ENCODE measurements at regions not wholly inside any gene's neighbourhood (a gene's known extent, or its start where the extent isn't known, plus 50 kb on each side); places are given as distances from the start of the nearest gene placed in this dataset.

DNA sequence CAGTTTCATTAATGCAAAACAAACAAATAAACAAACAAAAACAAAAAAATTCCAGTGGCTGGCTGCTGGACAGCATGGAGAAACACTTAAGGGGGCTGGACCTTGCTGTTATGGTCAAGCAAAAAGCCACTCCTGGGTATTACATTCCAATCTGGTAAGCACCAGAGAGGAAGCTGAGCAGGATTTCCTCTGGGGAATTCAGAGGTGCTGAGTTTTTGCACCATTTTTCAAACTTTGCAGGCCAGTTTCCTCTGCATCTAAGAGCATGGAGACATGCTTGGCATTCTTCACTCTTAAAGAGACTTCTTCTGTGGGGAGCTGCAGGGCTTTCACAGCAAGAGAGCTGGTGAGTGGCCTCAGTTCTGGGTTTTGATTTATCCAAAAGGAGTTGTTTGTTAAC, 84.5 kb downstream of the FZD1 start:
- no peak for TF ChIP-seq POLR2A (IDR thresholded peaks at IDR 0.05)
- TF ChIP-seq, protein P1, sequence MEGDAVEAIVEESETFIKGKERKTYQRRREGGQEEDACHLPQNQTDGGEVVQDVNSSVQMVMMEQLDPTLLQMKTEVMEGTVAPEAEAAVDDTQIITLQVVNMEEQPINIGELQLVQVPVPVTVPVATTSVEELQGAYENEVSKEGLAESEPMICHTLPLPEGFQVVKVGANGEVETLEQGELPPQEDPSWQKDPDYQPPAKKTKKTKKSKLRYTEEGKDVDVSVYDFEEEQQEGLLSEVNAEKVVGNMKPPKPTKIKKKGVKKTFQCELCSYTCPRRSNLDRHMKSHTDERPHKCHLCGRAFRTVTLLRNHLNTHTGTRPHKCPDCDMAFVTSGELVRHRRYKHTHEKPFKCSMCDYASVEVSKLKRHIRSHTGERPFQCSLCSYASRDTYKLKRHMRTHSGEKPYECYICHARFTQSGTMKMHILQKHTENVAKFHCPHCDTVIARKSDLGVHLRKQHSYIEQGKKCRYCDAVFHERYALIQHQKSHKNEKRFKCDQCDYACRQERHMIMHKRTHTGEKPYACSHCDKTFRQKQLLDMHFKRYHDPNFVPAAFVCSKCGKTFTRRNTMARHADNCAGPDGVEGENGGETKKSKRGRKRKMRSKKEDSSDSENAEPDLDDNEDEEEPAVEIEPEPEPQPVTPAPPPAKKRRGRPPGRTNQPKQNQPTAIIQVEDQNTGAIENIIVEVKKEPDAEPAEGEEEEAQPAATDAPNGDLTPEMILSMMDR (IDR thresholded peaks at IDR 0.05): no peak

Data from stomach (tissue), 4 donors.